Duodenal mucosa (tissue), 2 donors: ENCODE measurements at regions not wholly inside any gene's neighbourhood (a gene's known extent, or its start where the extent isn't known, plus 50 kb on each side); places are given as distances from the start of the nearest gene placed in this dataset.
"Not testable (repeated sequence)": the region's sequence is repeated elsewhere in the genome, so short reads cannot be mapped to it uniquely, and the experiment has no call there.

Experiments used
- H3K27ac ChIP-seq: one replicate; pipeline ENCODE4 v1.7.0; 2013; ENCODE audit warnings: low read depth, low read length
- H3K27me3 ChIP-seq, 2 donors: one replicate each; pipeline ENCODE4 v1.7.0; 2013; ENCODE audit warnings: low read length in 2 of 2, control low read depth in 1 of 2; ENCODE audit not compliant: insufficient read depth in 2 of 2, control insufficient read depth in 1 of 2
- H3K36me3 ChIP-seq, 2 donors: one replicate each; pipeline ENCODE4 v1.7.0; 2013; ENCODE audit warnings: low read length in 2 of 2, control low read depth in 1 of 2; ENCODE audit not compliant: insufficient read depth in 2 of 2, control insufficient read depth in 1 of 2
- H3K4me1 ChIP-seq, 2 donors: one replicate each; pipeline ENCODE4 v1.7.0; 2013; ENCODE audit warnings: low read length in 2 of 2, control low read depth in 1 of 2; ENCODE audit not compliant: insufficient read depth in 2 of 2, control insufficient read depth in 1 of 2
- H3K4me3 ChIP-seq, 2 donors: one replicate each; pipeline ENCODE4 v1.7.0; 2013; ENCODE audit warnings: low read length in 2 of 2, low read depth in 1 of 2
- H3K9ac ChIP-seq, 2 donors: one replicate each; pipeline ENCODE4 v1.7.0; 2013; ENCODE audit warnings: low read length in 2 of 2, low read depth in 1 of 2
- H3K9me3 ChIP-seq, 2 donors: one replicate each; pipeline ENCODE4 v1.7.0; 2013; ENCODE audit warnings: low read length in 2 of 2, control low read depth in 1 of 2; ENCODE audit not compliant: control insufficient read depth in 1 of 2

DNA sequence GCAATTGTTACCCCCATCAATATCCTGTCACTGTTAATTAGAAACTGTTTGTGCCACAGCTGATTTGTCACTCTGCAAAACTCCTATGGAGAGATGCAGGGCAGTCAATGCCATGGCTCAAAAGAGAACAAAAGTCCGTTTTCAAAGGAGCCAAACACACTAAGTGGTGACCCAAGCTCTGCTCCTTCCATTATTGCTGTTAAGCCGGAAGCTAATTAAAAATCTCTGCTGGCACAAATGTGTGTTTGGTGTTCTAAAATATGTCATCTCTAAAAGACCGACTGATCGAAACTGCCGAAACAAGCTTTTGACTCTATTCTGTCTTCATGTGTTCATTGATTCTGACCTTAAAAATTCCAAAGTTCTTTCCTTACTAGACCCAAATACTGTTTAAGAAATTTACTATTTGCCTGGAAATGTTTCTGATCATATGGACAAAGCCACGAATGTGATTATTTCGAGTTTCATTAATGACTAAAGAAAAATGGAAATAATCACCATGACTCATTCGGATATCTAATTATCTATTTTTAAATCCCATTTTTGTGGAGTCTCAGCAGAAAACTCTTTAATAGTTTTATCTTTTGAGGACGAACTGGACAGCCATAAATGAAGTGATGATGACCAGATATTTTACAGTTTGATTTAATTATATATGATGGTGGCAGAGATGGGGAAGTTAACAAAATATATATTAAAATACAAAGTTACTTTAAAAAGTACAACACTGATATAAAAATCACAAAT lies 287.6 kb downstream of the SOCS6 start:
- Histone ChIP-seq H3K4me3 (no peak overlapping the region), H3K4me1 (no peaks in the 10 kb centered on the region), H3K36me3 (no peaks in the 10 kb centered on the region), H3K9ac (no peak overlapping the region), H3K27me3 (no peaks in the 10 kb centered on the region), H3K9me3 (no peaks in the 10 kb centered on the region), H3K27ac (no peak overlapping the region)

DNA sequence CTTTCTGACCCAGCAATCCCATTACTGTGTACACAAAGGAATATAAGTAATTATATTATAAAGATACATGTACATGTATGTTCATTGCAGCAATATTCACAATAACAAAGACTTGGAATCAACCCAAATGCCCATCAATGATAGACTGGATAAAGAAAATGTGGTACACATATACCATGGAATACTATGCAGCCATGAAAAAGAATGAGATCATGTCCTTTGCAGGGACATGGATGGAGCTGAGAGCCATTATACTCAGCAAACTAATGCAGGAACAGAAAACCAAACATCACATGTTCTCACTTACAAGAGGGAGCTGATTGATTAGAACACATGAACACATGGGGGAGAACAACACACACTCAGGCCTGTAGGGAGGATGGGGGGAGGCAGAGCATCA lies 286.1 kb downstream of the SOCS6 start:
- not testable (repeated sequence) for H3K27ac ChIP-seq, H3K9me3 ChIP-seq, H3K9ac ChIP-seq, H3K27me3 ChIP-seq, H3K36me3 ChIP-seq, H3K4me1 ChIP-seq, H3K4me3 ChIP-seq

DNA sequence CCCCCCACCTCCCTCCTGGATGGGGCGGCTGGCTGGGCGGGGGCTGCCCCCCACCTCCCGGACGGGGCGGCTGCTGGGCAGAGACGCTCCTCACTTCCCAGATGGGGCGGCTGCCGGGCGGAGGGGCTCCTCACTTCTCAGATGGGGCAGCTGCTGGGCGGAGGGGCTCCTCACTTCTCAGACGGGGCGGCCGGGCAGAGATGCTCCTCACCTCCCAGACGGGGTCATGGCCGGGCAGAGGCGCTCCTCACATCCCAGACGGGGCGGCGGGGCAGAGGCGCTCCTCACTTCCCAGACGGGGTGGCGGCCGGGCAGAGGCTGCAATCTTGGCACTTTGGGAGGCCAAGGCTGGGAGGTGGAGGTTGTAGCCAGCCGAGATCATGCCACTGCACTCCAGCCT lies 280.8 kb downstream of the SOCS6 start:
- not testable (repeated sequence) for H3K27me3 ChIP-seq, H3K9ac ChIP-seq, H3K4me3 ChIP-seq, H3K9me3 ChIP-seq, H3K4me1 ChIP-seq, H3K27ac ChIP-seq, H3K36me3 ChIP-seq

DNA sequence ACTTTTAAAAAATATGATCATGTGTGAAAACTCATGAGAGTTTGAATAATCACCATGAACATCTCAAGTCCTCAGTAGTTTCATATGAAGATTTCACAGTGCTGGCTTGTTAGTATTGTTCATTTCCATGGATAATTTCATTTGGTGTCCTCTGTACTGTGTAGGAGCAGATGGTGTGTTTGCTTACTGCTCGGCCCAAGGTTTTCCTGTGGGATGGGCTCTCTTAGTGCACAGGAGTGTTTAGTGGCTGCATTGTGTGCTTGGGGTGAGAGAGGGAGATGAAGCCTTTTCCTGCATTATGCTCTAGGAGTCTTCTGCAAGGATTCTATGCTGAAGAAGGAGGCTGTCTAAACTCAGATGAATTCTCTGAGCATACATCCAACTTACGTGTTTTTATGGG lies 270.6 kb downstream of the SOCS6 start:
- no peak overlapping the region for H3K9ac ChIP-seq
- no peaks in the 10 kb centered on the region for H3K36me3 ChIP-seq
- no peaks in the 10 kb centered on the region for H3K27me3 ChIP-seq
- no peak overlapping the region for H3K27ac ChIP-seq
- H3K9me3 ChIP-seq, result no peaks in the 10 kb centered on the region
- no peak overlapping the region for H3K4me3 ChIP-seq
- no peaks in the 10 kb centered on the region for H3K4me1 ChIP-seq

DNA sequence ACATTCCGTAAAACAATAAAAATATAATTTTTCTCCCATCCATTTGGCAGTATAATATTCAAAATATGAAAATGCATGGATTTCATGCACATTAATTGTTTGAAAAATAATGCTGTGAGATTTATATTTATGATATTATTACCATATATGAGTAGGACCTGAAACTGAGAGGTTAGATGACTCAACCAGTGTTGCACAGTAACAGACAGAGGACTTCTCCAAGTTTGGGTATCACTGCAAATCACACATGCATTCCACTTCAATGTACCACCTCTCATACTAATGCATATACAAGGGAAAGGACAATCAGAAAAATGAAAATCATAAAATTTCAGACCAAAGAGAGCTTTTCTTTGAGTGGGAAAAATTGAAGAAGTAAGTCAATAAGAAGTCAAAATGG lies 269.5 kb downstream of the SOCS6 start:
- no peaks in the 10 kb centered on the region for H3K4me1 ChIP-seq
- H3K9me3 ChIP-seq, result no peaks in the 10 kb centered on the region
- no peaks in the 10 kb centered on the region for H3K27me3 ChIP-seq
- H3K9ac ChIP-seq, result no peak overlapping the region
- no peaks in the 10 kb centered on the region for H3K36me3 ChIP-seq
- H3K4me3 ChIP-seq, result no peak overlapping the region
- H3K27ac ChIP-seq, result no peak overlapping the region

DNA sequence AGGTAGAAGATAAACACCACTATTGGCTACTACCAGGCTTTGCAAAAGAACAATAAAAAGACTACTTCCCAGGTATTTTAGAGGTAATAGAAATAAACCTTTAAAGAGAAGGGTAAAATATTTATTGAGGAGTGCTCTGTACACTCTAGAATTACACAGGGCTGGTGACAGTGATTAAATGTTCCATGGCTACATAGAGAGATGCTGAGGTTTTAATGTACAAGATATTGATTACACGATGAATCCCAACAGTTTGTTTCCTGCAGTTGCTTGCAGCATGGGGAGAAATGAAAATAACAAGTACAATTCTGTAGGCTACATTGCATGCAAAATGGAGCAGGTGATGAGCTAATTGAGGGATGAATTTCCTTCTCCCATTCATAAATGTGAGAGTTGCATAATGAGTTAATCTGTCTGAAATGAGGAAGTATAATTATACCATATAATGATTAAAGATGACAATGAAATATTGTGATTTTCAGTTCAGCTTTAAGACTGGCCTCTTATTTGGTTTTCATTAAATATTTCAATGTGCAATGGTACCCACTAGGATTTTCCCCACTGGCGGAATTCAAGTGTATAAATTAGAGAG lies 266.1 kb downstream of the SOCS6 start:
- Histone ChIP-seq H3K27me3 (no peaks in the 10 kb centered on the region), H3K9me3 (no peaks in the 10 kb centered on the region), H3K27ac (no peak overlapping the region), H3K4me1 (no peaks in the 10 kb centered on the region), H3K4me3 (no peak overlapping the region), H3K36me3 (no peaks in the 10 kb centered on the region), H3K9ac (no peak overlapping the region)

DNA sequence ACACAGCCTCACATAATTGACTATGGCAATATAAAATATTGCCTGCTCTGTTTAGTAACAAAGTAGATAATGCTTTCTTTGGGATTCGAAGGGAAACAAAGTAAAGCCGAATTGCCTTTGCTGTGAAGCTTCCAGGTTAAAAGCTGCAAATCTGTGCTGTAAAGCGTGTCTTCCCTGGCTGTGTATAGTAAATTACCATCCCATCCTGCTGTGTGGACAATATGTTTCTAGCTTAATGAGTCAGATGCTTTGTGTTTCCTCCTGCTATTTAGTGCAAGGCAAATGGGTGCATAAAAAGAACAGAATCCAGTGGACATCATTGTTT lies 265.1 kb downstream of the SOCS6 start:
- no peak overlapping the region for H3K9ac ChIP-seq
- no peaks in the 10 kb centered on the region for H3K27me3 ChIP-seq
- H3K27ac ChIP-seq, result no peak overlapping the region
- no peaks in the 10 kb centered on the region for H3K36me3 ChIP-seq
- no peaks in the 10 kb centered on the region for H3K9me3 ChIP-seq
- H3K4me3 ChIP-seq, result no peak overlapping the region
- no peaks in the 10 kb centered on the region for H3K4me1 ChIP-seq

DNA sequence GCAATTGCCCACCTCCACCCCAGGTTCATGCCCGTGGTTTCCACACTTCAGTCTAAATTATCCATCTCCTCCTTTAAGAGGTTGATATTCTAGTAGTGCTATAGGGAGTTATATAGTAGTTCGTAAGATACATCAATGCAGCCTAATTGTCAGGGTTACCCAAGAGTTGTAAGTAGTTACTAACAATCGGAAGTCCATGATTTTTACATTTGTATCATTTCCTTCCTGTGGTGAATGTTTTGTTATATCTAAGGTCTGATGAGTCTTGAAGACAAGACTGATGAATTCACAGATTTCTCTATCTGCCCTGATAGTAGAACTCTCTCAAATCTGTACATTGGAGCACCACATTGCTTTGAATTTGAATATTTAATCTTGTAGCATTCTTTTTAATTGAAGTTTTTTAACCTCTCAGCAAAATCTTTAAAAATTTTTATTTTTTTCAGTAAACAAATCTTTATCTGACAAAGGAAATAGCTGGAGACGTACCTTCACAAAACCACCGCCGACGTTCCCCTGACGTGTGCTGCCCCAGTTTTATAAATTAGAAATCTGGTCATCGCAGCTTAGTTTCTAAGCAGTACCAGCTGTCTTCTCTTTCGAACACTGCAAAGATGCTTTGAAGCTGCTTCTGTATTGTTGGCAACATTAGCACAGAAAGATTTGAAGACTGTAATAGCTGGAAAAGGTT lies 264.5 kb downstream of the SOCS6 start:
- Histone ChIP-seq H3K4me1 (no peaks in the 10 kb centered on the region), H3K9me3 (no peaks in the 10 kb centered on the region), H3K27ac (no peak overlapping the region), H3K9ac (no peak overlapping the region), H3K4me3 (no peak overlapping the region), H3K27me3 (no peaks in the 10 kb centered on the region), H3K36me3 (no peaks in the 10 kb centered on the region)

DNA sequence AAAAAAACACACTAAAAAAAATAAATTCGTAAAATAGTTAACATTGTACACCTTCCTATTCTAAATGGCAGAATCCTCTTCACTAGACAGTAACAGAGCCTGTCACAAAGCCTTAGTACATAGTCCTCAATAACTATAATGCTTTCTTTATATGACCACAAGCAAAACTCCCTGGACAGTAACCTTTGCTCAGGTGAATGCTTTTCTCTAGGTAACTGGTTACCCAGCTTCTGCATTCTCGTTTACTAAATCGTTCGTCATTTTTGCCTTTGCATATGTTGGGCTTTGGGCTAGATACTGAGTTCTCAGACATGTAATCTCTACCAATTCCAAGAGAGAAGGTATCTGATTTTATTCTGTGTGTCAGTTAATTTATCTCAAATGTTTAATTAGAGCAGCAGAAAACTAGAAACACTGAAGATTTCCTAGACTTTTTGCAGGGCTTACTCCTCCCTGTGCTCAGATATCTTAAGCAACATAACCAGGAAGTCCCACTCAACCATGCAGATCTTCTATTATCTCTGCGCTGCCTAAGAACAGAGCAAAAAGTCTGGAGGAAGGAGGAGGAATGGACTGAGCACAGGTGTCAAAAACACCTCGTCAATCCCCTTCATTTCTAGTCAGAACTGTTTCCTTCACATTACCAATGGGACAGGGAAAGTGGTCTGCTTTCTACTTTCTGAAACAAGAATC lies 247.7 kb downstream of the SOCS6 start:
- no peak overlapping the region for H3K4me3 ChIP-seq
- no peaks in the 10 kb centered on the region for H3K9me3 ChIP-seq
- H3K27ac ChIP-seq, result no peak overlapping the region
- H3K27me3 ChIP-seq, result no peaks in the 10 kb centered on the region
- H3K4me1 ChIP-seq, result no peaks in the 10 kb centered on the region
- no peaks in the 10 kb centered on the region for H3K36me3 ChIP-seq
- no peak overlapping the region for H3K9ac ChIP-seq

DNA sequence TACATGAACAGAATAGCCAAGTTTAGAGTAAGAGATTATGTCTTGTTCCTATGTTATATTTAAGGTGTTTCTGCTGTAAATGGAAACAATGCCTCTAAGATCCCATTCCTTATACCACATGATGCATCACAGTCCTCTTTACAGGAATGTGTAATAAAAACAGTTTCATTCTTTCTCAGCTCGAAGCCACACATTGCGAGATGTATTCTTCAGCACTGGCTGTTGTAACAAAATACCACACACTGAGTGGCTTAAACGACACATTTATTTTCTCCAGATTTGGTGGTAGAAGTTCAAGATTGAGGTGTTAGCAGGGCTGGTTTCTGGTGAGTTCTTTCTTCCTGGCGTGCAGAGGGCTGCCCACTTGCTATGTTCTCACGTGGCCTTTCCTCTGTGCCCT lies 246.2 kb downstream of the SOCS6 start:
- no peak overlapping the region for H3K27ac ChIP-seq
- H3K9me3 ChIP-seq, result no peaks in the 10 kb centered on the region
- no peak overlapping the region for H3K4me3 ChIP-seq
- no peaks in the 10 kb centered on the region for H3K36me3 ChIP-seq
- no peak overlapping the region for H3K9ac ChIP-seq
- no peaks in the 10 kb centered on the region for H3K27me3 ChIP-seq
- H3K4me1 ChIP-seq, result no peaks in the 10 kb centered on the region
